DOHH2 (cell line): ENCODE measurements at regions not wholly inside any gene's neighbourhood (a gene's known extent, or its start where the extent isn't known, plus 50 kb on each side); places are given as distances from the start of the nearest gene placed in this dataset.

Source experiments
- H3F3A ChIP-seq: fragments of 200-600 bp; sonication (generic), shearing (Covaris generic); 2 replicates; pipeline ENCODE4 v1.6.0; 2016; ENCODE audit warnings: antibody characterized with exemption, mild to moderate bottlenecking; ENCODE audit not compliant: control insufficient read depth, insufficient read depth
- H3K27ac ChIP-seq: fragments of 200-600 bp; sonication (generic); 2 replicates; pipeline ENCODE4 v1.5.1; 2014; ENCODE audit warnings: low read depth, mild to moderate bottlenecking, low read length, moderate library complexity
- H3K27me3 ChIP-seq: fragments of 200-600 bp; sonication (generic); 2 replicates; pipeline ENCODE4 v1.6.1; 2014; ENCODE audit warnings: mild to moderate bottlenecking, low read length, mixed read lengths; ENCODE audit not compliant: control insufficient read depth
- H3K36me3 ChIP-seq: fragments of 200-600 bp; sonication (generic); 2 replicates; pipeline ENCODE4 v1.6.1; 2014; ENCODE audit warnings: mild to moderate bottlenecking, low read length, moderate library complexity, mixed read lengths; ENCODE audit not compliant: control insufficient read depth
- H3K4me1 ChIP-seq: fragments of 200-600 bp; sonication (generic); 2 replicates; pipeline ENCODE4 v1.6.1; 2014; ENCODE audit warnings: mild to moderate bottlenecking, low read length, mixed read lengths; ENCODE audit not compliant: control insufficient read depth
- H3K4me2 ChIP-seq: fragments of 200-600 bp; sonication (generic); 2 replicates; pipeline ENCODE4 v1.6.0; 2014; ENCODE audit warnings: mild to moderate bottlenecking, low read length, moderate library complexity
- H3K4me3 ChIP-seq: fragments of 200-600 bp; sonication (generic); 2 replicates; pipeline ENCODE4 v1.5.1; 2014; ENCODE audit warnings: mild to moderate bottlenecking, low read length, mixed read lengths
- H3K79me2 ChIP-seq: fragments of 200-600 bp; sonication (generic); 2 replicates; pipeline ENCODE4 v1.6.1; 2014; ENCODE audit warnings: mild to moderate bottlenecking, low read length, mixed read lengths; ENCODE audit not compliant: control insufficient read depth
- H3K9me2 ChIP-seq: fragments of 200-600 bp; sonication (generic); replicated peaks from 2 replicates; pipeline ENCODE4 v1.6.1; 2014; ENCODE audit warnings: mild to moderate bottlenecking, low read length, mixed read lengths; ENCODE audit not compliant: control insufficient read depth
- H3K9me3 ChIP-seq: fragments of 200-600 bp; sonication (generic); 2 replicates; pipeline ENCODE4 v1.6.1; 2014; ENCODE audit warnings: antibody characterized with exemption, low read length, mixed read lengths; ENCODE audit not compliant: control insufficient read depth, insufficient read depth
- H4K20me1 ChIP-seq: fragments of 200-600 bp; sonication (generic); 2 replicates; pipeline ENCODE4 v1.6.0; 2014; ENCODE audit warnings: low read depth, mild to moderate bottlenecking, antibody characterized with exemption, low read length, moderate library complexity; ENCODE audit not compliant: control insufficient read depth, insufficient read depth
- CTCF ChIP-seq: fragments of 200-600 bp; sonication (generic); IDR thresholded peaks from one replicate; pipeline ENCODE4 v1.5.1; 2014; ENCODE audit warnings: antibody characterized with exemption, mild to moderate bottlenecking, low read depth, low read length; ENCODE audit not compliant: poor library complexity, severe bottlenecking
- EZH2phosphoT487 ChIP-seq: fragments of 200-600 bp; sonication (generic); IDR thresholded peaks from 2 replicates; pipeline ENCODE4 v1.6.1; 2017; ENCODE audit warnings: borderline replicate concordance, mild to moderate bottlenecking, antibody characterized with exemption, low read length, moderate library complexity, mixed read lengths

GRCh38 chr4:53782458-53782845 is 191.2 kb upstream of the LNX1 start:
- H4K20me1 ChIP-seq = no peaks in the 10 kb centered on the region
- H3K27ac ChIP-seq = no peak overlapping the region
- H3K9me3 ChIP-seq = no peaks in the 10 kb centered on the region
- no peaks in the 10 kb centered on the region for H3K9me2 ChIP-seq
- H3K79me2 ChIP-seq = no peaks in the 10 kb centered on the region
- H3K36me3 ChIP-seq = no peaks in the 10 kb centered on the region
- TF ChIP-seq CTCF (no peak), EZH2phosphoT487 (no peak)
- no peaks in the 10 kb centered on the region for H3K27me3 ChIP-seq
- H3K4me2 ChIP-seq = no peak overlapping the region
- no peaks in the 10 kb centered on the region for H3F3A ChIP-seq
- H3K4me1 ChIP-seq = no peaks in the 10 kb centered on the region
- H3K4me3 ChIP-seq = no peak overlapping the region

GRCh38 chr4:53781629-53782457 is 190.6 kb upstream of the LNX1 start:
- no peaks in the 10 kb centered on the region for H3K36me3 ChIP-seq
- no peaks in the 10 kb centered on the region for H3F3A ChIP-seq
- H3K27ac ChIP-seq = no peak overlapping the region
- no peak overlapping the region for H3K4me2 ChIP-seq
- H3K4me1 ChIP-seq = no peaks in the 10 kb centered on the region
- no peaks in the 10 kb centered on the region for H3K27me3 ChIP-seq
- no peaks in the 10 kb centered on the region for H3K9me2 ChIP-seq
- no peaks in the 10 kb centered on the region for H3K79me2 ChIP-seq
- no peaks in the 10 kb centered on the region for H3K9me3 ChIP-seq
- no peak overlapping the region for H3K4me3 ChIP-seq
- no peaks in the 10 kb centered on the region for H4K20me1 ChIP-seq
- TF ChIP-seq CTCF = no peak
- TF ChIP-seq EZH2phosphoT487 = no peak

GRCh38 chr4:53780736-53781400 is 189.6 kb upstream of the LNX1 start:
- no peaks in the 10 kb centered on the region for H3K9me2 ChIP-seq
- no peak overlapping the region for H3K4me3 ChIP-seq
- no peaks in the 10 kb centered on the region for H3K4me1 ChIP-seq
- H3K27me3 ChIP-seq = no peaks in the 10 kb centered on the region
- no peak overlapping the region for H3K27ac ChIP-seq
- no peaks in the 10 kb centered on the region for H3F3A ChIP-seq
- no peaks in the 10 kb centered on the region for H3K36me3 ChIP-seq
- no peak overlapping the region for H3K4me2 ChIP-seq
- H4K20me1 ChIP-seq = no peaks in the 10 kb centered on the region
- TF ChIP-seq CTCF = no peak
- no peak for TF ChIP-seq EZH2phosphoT487
- H3K79me2 ChIP-seq = no peaks in the 10 kb centered on the region
- H3K9me3 ChIP-seq = no peaks in the 10 kb centered on the region
